ENCODE measurements at regions not wholly inside any gene's neighbourhood (a gene's known extent, or its start where the extent isn't known, plus 50 kb on each side); places are given as distances from the start of the nearest gene placed in this dataset.
"Not testable (repeated sequence)": the region's sequence is repeated elsewhere in the genome, so short reads cannot be mapped to it uniquely, and the experiment has no call there.

DNA sequence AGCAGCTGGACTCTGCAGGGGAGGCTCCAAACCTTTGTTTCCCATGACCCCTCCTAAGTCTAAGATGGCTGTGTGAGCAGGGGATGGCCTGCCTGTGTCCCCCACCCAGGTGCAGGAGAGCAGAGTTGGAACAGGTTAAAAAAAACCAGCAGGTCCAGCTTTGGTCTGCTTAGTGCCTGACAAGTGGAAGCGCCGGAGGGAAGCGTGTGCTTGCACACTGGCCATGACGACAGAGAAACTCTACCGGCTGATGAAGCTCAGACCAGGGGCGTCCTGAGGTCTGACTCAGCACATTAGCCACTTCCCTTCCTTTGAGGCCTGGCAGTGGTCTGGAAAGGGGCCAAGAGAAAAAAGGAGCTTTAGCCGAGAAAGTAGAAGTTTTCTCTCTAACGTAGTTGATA, 280.1 kb downstream of the VRK1 start:
- no peak for DNase-seq

DNA sequence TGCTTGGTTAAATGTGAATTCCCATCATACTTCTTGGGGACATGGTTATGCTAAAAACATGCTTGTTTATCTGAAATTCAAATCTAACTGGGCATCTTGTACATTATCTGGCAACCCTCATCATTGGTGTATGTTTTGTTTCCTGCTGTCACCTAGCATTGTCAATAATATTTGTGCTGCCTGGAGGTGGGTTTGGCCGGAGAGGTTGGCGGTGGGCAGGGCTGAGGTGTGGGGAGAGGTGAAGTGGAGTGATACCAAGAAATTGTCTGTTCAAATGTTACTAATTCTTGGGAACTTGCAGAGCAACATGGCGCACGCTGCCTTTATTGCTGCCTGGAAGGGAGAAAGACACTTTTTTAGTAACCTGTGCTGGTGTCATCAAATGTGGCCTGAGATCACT, 280.5 kb downstream of the VRK1 start:
- DNase-seq = no peak

DNA sequence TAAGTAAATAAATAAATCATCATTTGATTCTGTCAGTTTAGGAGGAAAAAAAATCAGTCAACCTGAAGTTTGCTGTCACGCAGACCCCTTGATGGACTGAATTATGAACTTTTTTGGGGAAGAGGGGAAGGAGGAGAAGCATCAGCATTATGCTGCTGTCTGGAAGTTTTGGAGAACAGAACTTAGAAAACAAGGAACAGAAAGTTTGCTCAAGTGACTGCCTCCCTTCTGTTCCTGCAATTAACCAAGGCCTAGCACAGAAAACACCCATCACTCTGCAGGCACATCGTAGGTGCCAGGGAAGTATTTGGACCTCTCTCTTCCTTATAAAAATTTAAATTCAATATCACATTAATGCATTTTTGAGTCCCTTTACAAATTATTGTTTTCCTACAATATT, 283.8 kb downstream of the VRK1 start:
- DNase-seq = no peak

DNA sequence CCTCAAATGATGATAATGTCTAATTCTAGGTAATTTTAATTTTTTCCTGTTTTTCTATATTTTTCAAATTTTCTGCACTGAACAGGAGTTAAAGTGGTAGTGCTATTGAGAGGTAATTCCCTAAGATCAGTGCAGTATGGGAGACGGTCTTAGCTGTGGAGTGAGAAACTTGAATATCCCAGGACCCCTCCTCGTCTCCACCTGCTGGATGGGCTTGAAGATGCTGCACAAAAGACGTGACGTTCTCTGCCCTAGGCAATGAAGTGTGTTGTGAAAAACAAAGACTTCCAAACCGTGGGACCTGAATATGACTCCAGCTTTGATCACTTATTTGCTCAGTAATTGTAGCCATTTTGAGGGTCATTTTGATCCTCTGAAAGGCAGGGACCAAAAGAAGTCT, 298.1 kb downstream of the VRK1 start:
- no peak for DNase-seq

DNA sequence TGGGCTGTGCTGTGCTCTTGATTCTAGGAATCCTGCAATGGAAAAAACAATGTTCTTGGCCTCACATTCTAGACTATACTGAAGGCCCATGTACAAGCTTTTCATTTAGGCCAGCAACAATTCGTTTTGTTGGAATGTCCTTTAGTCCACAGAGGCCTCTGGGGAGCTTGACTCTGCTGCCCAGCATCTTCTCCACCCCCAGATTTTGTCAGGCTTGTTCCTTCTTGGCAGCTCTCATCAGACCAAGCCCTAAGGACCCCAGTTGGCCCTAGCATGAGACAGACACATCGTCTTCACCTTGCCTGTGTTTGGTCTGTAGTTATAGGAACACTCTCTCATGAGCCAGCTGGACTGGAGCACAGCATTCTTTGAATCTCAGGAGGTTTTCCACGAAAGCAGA, 300.1 kb downstream of the VRK1 start:
- DNase-seq = no peak

DNA sequence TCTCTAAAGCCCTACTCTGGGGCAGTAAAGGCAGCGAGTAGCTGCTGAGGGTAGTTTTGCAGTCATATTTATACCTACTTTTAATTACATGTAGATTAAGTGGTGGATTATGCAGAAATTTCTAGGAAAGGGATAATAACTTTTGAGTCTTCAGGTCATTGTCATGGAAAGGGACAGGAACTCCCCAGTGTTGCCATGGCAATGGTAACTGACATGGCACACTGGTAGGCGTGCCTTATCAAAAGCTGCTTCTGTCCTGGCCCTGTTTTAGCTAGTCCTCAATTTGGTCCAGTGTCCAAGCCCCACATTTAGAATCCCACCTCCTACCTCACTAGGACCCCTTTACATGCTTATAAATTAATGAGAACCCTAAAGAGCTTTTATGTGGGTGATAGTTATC, 303.1 kb downstream of the VRK1 start:
- DNase-seq = no peak

DNA sequence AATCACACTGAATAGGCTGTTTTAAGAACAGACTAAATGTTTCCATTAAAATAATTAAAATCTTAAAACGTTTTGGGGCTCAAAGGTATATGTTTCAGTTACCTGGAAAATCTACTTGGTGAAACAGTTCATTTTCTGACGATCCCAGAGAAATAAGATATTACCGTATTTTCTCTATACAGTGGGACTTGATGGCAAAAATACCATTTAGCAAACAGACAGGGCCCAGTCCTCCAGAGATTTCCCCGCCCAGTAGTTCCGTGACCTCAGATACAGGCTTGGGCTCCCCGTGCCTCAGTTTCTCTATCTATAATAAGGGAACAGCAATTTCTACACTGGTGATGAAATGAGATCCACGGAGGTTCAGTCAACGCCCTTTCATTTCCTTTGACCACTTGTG, 304.4 kb downstream of the VRK1 start:
- DNase-seq = no peak

DNA sequence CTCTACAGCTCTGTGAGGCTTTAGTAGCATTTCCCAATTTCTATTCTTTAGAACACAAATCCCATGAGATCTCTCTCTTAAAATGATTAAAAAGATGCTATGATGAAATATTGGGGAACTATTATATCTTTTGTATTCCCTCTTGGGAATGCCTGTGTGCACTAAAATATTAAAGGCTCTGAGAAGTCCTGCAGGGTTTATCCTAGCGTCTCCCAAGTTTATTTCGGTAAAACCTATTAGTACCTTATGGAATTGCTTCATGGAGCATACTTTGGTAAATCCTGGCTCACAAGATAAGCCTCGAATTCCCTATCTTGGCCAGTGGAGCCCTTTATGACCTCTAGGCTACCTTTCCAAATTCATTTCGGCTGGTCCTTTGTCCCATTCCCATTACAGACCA, 306.8 kb downstream of the VRK1 start:
- DNase-seq = no peak

DNA sequence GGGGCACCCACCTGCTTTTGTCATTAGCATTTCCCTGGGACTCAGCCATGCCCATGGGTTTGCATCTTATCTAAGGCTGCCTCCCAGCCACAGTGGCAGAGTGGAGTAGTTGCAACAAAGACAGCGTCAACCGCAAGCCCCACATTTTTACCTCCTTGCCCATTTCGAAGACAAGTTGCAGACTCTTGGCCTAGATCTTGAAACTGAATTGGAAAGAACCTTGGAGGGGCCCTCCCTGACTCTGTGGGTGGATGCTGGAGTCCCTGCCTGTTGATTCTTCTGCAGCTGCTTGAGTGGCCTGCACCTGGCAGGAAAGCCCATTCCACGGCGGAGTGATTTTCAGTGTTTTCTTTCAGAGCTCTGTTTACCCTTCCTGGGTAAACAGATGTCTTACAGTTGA, 309.0 kb downstream of the VRK1 start:
- no peak for DNase-seq

DNA sequence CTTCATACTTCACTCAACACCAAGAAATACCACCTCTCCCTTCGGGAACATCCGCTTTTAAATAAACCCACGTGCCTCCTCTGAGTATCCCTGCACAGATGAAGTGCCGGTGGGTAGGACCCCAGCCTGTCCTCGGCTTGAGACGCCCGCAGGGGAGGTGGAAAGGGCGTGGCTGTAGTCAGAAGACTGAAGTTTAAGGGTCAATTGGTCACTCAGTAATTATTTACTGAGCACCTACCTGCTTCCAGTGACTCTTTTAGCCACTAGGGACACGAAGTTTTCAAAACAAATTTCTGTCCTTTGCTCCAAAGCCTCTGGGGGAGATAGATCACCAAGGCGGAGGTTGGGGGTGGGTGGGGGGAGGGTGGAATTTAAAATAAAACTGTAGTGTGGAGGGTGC, 309.4 kb downstream of the VRK1 start:
- no peak for DNase-seq

DNA sequence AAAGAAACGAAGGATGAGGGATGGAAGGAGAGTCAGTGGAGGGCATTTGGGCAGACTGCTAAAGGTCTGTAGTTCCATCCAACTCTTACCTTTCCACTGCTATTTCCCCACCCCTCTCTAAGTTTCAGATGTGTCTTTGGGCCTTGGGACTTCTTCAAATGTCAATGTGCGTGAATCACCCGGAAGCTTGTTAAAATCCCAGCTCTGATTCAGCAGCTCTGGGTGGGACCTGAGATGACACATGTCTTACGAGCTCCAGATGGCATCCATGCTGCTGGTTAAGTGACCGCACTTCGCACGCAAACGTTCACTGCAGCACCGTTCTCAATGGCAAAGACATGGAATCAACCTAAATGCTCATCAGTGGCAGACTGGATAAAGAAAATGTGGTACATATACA, 309.9 kb downstream of the VRK1 start:
- DNase-seq = no peak

DNA sequence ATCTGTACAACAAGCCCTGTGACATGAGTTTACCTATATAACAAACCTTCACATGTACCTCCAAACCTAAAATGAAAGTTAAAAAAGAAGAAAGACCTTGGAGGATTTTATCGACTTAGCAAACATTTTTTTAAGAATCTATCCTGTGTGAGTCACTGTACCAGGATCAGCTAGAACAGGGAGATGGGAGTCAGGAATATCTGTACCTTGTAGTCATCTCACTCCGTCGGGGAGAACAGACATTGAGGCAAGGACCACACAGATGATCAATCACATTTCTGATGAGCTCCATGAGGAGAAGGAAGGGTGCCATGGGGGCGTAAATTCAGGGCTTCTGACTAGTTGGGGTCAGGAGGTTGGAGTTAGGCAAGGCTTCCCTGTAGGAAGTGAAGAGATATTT, 310.6 kb downstream of the VRK1 start:
- no peak for DNase-seq

DNA sequence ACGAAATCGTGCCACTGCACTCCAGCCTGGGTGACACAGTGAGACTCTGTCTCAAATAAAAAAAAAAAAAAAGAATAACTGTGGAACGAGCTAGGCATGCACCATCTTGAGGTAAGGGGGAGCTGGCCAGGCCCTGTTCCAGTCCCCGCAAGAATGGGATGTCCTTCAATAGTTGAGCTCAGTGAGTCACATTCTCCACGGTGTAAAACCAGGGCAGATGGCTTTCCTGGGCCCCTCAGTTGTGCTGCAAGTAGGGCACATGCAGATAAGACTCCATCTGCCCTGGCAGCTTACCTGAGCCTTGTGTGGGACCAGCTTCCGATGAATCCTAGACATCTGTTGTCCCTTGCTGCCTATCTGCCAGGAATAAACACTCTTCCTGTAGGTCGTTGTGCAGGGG, 312.1 kb downstream of the VRK1 start:
- DNase-seq = no peak

DNA sequence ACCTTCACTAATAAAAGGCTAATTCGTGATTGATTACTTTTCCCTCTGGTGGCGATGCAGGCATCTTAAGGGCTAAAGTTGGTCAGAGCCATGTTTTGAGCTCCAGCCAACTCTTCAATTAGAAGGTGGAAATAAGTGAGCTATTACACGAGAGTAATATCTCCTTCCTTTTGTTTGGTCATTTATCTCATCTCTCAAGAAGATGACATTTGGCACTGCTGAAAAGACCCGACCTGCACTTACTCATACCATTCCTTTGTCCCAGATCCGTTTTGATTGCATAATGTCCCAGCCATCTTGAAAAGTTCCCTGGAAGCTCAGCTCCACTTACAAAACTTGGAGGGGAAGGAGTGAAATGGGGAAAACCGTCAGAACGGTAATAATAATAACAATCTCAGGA, 316.2 kb downstream of the VRK1 start:
- no peak for DNase-seq

DNA sequence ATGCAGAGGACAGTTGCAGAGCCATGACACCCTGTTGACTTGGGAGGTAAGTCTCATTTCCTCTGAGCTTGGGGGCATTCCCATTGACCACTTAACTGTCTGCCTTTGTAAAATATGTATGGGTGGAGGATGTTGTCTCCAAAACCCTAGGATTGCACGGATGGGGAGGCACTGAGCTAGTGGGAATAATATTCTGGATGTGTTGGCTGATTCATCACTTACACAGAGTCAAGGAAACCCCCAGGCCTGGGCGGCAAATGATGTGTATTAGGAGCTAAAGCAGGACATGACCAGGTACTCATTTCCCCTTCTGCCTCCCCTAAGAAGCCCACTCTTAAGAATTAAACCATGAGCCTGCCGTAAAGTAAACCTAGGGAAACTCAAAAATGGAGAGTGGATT, 319.4 kb downstream of the VRK1 start:
- DNase-seq = no peak

DNA sequence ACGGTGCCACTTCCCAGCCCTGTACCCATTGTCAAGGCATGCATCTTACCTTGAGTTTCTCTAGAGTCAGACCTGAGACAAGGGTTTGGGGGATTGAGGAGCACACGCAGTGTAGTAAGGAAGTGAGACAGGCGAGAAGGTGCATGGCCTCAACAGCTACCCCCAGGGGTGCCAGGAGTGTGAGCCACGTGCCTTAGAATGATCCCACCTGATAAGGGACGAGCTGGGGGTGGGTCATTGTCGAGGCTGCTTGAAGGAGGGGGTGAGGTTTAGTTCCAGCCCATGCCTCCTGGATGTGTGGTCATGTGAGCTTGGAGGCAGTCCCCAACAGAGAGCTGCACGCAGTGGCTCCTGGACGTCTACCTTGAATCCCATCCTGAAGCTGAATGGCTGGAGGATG, 320.5 kb downstream of the VRK1 start:
- DNase-seq = no peak

DNA sequence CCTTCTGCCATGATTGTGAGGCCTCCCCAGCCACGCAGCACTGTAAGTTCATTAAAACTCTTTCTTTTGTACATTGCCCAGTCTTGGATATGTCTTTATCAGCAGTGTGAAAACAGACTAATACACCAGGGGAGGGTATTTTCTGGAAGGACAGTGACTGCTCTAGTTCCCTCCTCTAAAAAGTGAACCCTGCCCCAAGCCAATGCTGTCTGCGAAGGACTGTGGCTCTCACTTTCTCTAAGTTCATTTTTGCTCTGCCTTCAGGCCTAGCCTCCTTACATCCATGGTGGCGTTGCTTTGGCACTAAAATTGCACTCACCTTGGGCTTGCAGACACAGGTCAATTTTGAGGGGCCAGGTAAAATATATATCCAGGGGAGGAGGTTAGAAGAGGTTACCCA, 323.0 kb downstream of the VRK1 start:
- no peak for DNase-seq

DNA sequence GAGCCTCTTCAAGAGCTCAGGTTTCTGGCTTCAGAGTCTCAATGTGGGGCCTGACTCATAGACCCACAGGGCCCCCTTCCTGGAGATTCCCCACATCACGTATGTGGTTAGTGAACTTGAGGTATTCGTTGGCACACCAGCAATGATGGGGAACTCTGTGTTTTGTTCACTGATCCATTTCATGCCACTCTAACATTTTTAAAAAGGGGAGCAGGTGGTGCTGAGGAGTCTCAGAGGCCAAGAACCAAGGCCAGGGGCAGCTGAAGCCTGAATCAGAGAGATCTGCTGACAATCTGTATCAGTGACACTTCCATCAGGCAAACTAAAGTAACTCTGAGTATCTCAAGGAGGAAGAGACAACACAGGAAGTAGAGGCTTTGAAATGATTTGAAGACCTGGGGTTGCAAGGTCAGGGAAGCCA, 323.4 kb downstream of the VRK1 start:
- DNase-seq = peak; percentile 56

DNA sequence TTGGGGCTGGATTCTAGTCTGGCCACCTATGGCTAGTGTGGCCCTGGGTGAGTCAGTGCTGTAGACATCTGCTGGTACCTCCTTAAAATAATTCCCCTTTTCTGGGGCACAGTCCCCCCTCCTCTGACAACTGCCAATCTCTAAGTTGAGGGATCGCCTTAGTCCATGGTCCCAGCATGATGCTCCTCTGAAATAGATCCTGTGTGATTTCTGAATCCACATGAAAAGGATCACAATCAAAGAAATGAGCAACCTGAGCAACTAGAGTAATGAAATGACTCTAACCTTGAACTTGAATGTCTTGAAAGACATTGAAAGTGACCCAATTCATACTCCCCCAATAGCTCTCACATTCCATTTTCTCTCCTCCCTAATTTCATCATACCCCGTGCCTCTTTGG, 332.5 kb downstream of the VRK1 start:
- DNase-seq = no peak

DNA sequence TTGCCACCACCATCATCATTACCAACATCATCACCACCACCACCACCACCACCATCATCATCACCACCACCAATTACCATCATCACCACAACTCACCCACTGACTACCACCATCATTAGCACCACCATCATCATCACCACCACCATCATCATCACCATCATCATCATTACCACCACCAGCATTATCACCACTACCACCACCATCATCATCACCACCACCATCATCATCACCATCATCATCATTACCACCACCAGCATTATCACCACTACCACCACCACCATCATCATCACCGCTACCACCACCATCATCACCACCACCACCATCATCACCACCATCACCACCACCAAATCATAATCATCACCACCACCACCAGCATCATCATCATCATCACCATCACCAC, 338.7 kb downstream of the VRK1 start:
- not testable (repeated sequence) for DNase-seq

DNA sequence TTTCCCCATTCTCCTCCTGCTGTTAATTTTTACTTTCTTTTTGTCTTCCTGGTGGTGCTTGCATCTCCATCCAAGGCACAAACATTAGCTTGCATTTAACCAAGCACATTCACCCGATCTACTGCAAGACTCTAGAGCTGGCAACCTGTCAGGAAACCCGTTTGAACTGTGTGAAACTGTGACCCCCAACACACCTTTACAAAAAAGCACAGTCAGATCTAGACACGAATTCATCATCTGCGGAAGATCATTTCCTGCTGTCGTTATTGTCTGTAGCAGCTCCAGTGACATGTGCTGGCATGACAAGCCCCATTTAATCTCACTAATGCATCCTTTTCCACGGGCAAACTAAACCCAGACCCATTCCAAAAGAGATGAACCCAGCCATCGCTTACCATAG, 340.5 kb downstream of the VRK1 start:
- no peak for DNase-seq

DNA sequence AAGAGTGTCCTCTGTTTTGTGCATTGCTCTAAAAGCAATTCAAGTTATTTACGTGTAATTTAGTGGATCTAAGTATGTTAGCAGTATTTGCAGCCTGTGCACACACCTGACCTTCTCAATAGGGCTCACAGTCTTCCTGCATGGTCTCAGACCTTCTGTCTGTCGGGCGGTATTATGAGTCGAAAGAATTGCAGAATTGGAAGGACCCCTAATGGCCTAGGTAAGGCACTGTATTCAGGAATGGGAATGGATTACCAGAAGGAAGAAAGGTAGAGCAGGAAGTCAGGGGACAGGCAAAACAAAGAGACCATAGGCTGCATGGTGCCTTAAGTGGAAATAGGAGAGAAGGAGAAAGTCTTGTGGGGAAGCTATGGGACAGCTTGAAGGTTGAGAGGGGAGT, 341.6 kb downstream of the VRK1 start:
- DNase-seq = no peak

DNA sequence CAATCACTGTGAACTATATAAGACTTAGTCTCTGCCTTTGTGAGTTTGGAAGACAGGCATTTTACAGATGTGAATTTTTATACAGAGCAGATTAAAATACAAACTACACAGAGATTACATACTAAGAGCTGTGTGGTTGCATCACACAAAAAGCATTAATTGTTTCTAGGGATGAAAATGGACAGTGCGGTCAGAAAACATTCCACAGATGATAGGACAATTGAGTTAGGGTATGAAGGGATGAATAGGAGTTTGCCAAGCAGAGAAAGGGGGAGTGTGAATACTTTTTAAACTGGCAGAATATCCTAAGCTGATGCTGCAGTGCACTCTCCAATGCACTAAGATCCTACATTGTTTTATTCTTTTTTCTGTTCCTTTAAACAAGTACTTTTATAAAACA, 345.8 kb downstream of the VRK1 start:
- no peak for DNase-seq

DNA sequence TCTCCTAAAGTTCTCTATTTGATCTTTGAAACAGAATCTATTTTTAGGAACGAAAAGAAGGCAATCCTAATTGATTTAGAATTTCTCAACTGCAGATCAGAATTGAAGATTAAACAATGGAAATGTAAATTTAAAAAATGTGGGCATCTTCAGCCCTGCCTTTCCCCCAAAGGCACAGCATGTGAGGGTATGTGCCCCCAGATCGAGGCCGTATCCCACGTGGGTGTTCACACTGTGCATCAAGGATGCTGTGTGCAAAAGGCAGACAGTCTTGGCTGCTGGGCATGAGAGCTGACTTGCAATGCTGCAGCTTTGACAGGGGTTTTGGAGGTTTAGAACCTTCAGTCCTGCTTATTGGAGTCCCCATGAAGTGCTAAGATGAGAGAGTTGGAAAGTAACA, 346.3 kb downstream of the VRK1 start:
- DNase-seq = no peak

DNA sequence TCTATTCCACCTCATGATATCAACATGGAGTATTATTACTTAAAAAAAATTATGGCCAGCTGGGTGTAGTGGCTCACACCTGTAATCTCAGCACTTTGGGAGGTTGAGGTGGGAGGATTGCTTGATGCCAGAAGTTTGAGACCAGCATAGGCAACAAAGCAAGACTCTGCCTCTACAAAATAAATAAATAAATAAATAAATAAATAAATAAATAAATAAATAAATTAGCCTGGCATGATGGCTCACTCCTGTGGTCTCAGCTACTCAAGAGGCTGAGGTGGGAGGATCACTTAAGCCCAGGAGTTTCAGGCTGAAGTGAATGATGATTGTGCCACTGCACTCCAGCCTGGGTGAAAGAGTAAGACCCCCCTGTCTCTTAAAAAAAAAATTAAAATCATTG, 350.8 kb downstream of the VRK1 start:
- not testable (repeated sequence) for DNase-seq

DNA sequence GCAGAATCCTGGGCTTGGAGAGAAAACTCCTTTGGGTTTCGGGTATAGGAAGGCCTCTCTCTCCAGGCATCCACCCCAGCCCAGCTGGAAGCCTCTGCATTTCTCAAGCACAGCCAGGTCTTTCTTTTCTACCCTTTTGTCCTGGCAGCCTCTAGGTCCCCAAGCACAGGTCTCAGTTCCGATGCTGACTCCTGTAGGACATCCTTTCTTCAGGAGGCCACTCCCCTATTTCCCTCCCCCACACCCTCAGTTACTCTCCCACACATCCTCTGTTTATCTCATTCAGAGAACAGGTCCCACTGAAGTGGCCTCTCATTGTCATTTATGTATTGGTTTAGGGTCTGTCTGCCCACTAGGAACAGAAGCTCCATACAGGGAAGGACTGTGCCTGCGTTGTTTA, 352.6 kb downstream of the VRK1 start:
- DNase-seq = no peak

DNA sequence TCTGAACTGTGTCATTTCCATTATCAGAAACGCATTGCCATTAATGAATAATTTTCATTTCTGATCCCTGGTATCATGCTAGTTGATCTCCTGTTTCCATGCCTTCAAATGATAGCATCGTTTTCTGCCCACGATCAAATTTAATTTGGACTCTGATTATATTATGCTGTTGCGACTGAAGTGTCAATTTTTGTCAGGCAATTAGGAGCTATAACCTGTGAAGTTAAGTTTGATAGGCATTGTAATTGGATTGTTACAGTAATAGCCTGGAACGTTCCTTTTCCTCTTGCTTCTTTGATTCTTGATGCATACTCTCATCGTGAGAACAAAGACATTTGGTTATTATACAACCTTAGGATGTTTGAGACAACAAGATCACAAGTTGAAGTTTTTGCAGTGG, 356.3 kb downstream of the VRK1 start:
- DNase-seq = no peak
